HTR-8/SVneo (cell line): ENCODE measurements at regions not wholly inside any gene's neighbourhood (a gene's known extent, or its start where the extent isn't known, plus 50 kb on each side); places are given as distances from the start of the nearest gene placed in this dataset.

Experiments used
- DNase-seq: peaks from one replicate; pipeline ENCODE4 v3.0.0; 2011; ENCODE audit warnings: low spot score, mixed read lengths; ENCODE audit not compliant: insufficient read length
- FAIRE-seq: peaks from 2 replicates; lab custom pipeline; 2011; peaks lifted over from hg19 to GRCh38; lab: Jason Lieb, UNC

DNA sequence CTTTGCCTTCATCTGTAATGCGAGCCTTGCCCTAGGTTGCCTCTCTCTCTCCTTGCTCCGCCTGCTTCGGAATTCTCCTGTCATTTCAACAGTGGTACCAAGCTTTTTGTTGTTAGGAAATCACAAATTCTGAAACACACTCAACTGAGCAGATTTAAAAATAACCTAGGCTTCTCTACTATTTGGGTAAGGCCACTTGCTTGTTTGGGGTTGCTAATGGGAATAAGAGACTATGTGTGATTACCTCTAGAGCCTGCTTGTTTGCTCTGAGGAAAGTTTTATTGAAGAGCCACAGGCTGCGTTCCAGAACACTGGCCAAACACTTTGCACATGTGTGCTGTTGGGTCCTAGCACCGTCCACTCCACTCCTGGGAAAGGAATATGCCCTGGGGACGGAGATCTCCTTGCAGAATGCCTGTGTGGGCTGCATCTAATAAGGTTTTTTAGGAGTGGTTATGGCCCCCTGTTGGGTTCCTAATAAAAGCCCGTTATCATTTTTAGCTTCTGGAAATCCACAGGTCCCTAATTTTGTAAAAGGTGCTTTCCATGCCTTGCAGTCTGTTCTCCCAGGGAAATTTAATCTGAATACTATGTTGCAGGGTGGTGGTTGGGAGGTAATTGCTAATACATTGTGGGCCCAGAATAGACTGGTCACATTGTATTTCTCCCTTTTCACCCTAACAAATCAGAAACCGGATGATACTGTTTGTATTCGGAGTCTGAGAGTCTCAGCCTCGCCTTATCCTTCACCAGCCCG is 68.7 kb upstream of the KLF6 start:
- no peak for FAIRE-seq
- DNase-seq = no peak

GRCh38 chr10:3853016-3853415 is 68.0 kb upstream of the KLF6 start:
- FAIRE-seq (no peak), DNase-seq (no peak)

GRCh38 chr10:3852147-3852904 is 67.3 kb upstream of the KLF6 start:
- peak; percentile 85 for DNase-seq
- FAIRE-seq = no peak

DNA sequence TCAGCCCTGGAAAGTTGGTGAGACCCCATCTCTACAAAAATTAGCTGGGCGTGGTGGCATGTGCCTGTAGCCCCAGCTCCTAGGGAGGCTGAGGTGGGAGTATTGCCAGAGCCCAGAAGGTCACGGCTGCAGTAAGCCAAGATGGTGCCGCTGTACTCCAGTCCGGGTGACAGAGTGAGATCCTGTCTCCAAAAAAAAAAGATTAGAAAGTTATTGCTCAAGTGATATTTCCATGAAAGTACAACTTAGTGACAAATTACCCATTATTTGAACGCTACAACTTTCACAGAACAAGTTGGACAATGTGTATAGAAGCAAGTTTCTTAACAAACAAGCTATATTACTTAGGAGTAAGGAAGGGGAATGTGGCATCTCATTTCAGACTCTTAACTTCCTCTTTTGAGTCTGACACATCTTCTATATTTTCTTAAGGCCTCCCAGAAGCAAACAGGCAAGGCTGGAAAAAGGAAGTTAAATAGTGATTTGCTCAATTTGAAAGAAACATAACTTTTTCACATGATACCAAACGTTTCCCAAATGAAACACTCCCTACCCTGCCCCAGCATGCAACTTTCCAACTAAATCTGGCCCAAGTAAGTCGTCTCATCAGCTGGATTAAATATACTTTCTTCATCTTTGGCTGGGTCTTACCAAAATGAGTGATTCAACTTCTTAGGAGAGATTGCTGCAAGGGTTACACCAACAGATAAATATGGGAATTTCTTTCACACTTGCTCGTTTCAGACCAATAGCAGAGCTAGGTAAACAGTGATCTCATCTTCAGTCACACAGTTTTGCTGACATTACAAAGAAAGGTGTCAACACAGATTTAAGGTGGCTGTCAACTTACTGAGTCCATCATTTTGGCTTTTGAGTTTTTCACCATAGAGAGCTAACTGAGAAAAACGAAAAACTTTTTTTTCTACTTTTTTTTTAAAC is 66.3 kb upstream of the KLF6 start:
- no peak for DNase-seq
- no peak for FAIRE-seq

GRCh38 chr10:3848775-3849635 is 64.0 kb upstream of the KLF6 start:
- DNase-seq = no peak
- no peak for FAIRE-seq

GRCh38 chr10:3848005-3848774 is 63.2 kb upstream of the KLF6 start:
- FAIRE-seq = no peak
- no peak for DNase-seq

- FAIRE-seq (no peak), DNase-seq (no peak)
Measured at GRCh38 chr10:3846736-3847135, 61.7 kb upstream of the KLF6 start.

GRCh38 chr10:3844491-3845025 is 59.5 kb upstream of the KLF6 start:
- no peak for DNase-seq
- FAIRE-seq = no peak

GRCh38 chr10:3838460-3839437 is 53.7 kb upstream of the KLF6 start:
- FAIRE-seq (no peak), DNase-seq (no peak)

GRCh38 chr10:3837647-3838459 is 52.8 kb upstream of the KLF6 start:
- DNase-seq (no peak), FAIRE-seq (no peak)

- no peak for DNase-seq
- no peak for FAIRE-seq
Measured at GRCh38 chr10:3836222-3836820, 51.3 kb upstream of the KLF6 start.

DNA sequence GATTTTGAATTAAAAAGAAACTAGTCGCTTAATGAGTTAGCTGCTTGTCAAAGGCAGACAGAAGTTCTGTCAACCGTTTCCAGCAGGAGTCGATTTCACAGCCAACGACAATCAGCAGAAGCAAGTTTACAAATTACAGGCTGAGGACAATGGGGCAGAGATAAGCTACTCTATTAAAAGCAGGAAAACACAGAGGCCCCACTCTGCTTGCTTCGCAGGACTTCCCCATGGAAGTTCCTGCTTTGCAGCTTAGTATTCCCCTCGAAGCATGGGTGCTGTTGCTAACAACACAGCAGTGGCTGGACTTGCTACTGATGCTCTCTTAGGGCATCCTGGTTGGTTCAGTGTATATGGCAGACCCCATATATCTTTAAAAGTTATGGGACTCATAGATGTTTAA is 50.8 kb upstream of the KLF6 start:
- no peak for FAIRE-seq

DNA sequence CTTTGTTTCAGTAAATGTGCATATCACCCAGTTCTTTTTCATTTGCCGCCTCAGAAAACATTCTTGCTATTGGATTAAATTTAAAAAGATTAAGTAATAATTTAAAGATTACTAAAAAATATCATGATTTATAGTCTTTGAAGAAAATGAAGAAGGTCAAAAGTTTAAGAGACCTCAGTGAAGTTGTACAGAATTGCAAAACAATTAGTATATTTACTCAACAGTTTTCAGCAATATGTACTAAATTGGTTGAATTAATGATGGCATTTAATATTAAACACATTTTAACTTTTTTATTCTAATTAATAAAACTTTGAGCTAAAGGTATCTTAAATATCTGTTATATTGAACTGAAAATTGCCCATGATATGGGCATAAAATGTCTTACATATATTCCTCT is 49.9 kb upstream of the KLF6 start:
- no peak for FAIRE-seq

More for the DNA sequence above, 50.8 kb upstream of the KLF6 start:
- no peak for DNase-seq

More for the DNA sequence above, 49.9 kb upstream of the KLF6 start:
- DNase-seq = no peak
